OCI-LY7 (cell line): ENCODE measurements at regions not wholly inside any gene's neighbourhood (a gene's known extent, or its start where the extent isn't known, plus 50 kb on each side); places are given as distances from the start of the nearest gene placed in this dataset.

Source experiments
- BruUV-seq: library from RNA; stranded (reverse); fragments of 400-500 nt; replicated peaks from 2 replicates; lab custom pipeline; 2021; lab: Mats Ljungman, UMichigan
- CTCF ChIA-PET: fragments of 300-600 bp; sonication (Branson Sonifier 250); formaldehyde crosslinking; loops from one replicate; lab custom pipeline; 2022; ENCODE audit warnings: antibody characterized with exemption; ENCODE audit not compliant: unreplicated experiment; lab: Charles Lee
- POLR2A ChIA-PET: fragments of 300-600 bp; sonication (Branson Sonifier 250); formaldehyde crosslinking; loops from one replicate; lab custom pipeline; 2022; ENCODE audit warnings: antibody characterized with exemption; lab: Charles Lee
- DNase-seq: peaks from one replicate; pipeline ENCODE4 v3.0.0-alpha.2; 2015; ENCODE audit warnings: low spot score
- H2AFZ ChIP-seq: fragments of 200-600 bp; sonication (generic), shearing (Covaris generic); 2 replicates; pipeline ENCODE4 v1.6.1; 2014; ENCODE audit warnings: mild to moderate bottlenecking, antibody characterized with exemption, low read length, moderate library complexity
- H3K27ac ChIP-seq: fragments of 200-600 bp; sonication (generic); 2 replicates; pipeline ENCODE4 v1.5.1; 2014; ENCODE audit warnings: mixed run types, low read depth, mild to moderate bottlenecking, moderate library complexity, low read length, inconsistent platforms; ENCODE audit not compliant: poor library complexity, severe bottlenecking
- H3K36me3 ChIP-seq: fragments of 200-600 bp; sonication (generic); 2 replicates; pipeline ENCODE4 v1.6.1; 2014; ENCODE audit warnings: mild to moderate bottlenecking, antibody characterized with exemption, low read length, moderate library complexity, mixed read lengths; ENCODE audit not compliant: insufficient read depth
- H3K4me1 ChIP-seq: fragments of 200-600 bp; sonication (generic); 2 replicates; pipeline ENCODE4 v1.5.1; 2014; ENCODE audit warnings: mild to moderate bottlenecking, low read length; ENCODE audit not compliant: insufficient read depth, poor library complexity, severe bottlenecking
- H3K4me2 ChIP-seq: fragments of 200-600 bp; sonication (generic); 2 replicates; pipeline ENCODE4 v1.6.1; 2014; ENCODE audit warnings: mild to moderate bottlenecking, low read length
- H3K4me3 ChIP-seq: fragments of 200-600 bp; sonication (generic); 2 replicates; pipeline ENCODE4 v1.5.1; 2014; ENCODE audit warnings: mild to moderate bottlenecking, low read depth, low read length; ENCODE audit not compliant: poor library complexity, severe bottlenecking
- H3K79me2 ChIP-seq: fragments of 200-600 bp; sonication (generic); 2 replicates; pipeline ENCODE4 v1.6.1; 2016; ENCODE audit warnings: low read depth, mild to moderate bottlenecking, low read length, moderate library complexity, mixed read lengths; ENCODE audit not compliant: insufficient read depth
- H3K9me2 ChIP-seq: fragments of 200-600 bp; sonication (generic); 2 replicates; pipeline ENCODE4 v1.6.1; 2016; ENCODE audit warnings: mild to moderate bottlenecking, low read length, mixed read lengths; ENCODE audit not compliant: insufficient read depth
- H3K9me3 ChIP-seq: fragments of 200-600 bp; sonication (generic); 2 replicates; pipeline ENCODE4 v1.6.1; 2014; ENCODE audit warnings: mild to moderate bottlenecking, mixed run types, low read length, mixed read lengths
- H4K20me1 ChIP-seq: fragments of 200-600 bp; sonication (generic); 2 replicates; pipeline ENCODE4 v1.6.1; 2014; ENCODE audit warnings: mild to moderate bottlenecking, antibody characterized with exemption, low read length, moderate library complexity, mixed read lengths; ENCODE audit not compliant: insufficient read depth
- CTCF ChIP-seq: fragments of 200-600 bp; sonication (generic); conservative IDR thresholded peaks from 2 replicates; pipeline ENCODE4 v1.5.1; 2014; ENCODE audit warnings: mild to moderate bottlenecking, antibody characterized with exemption, low read length, moderate library complexity, mixed read lengths
- EZH2phosphoT487 ChIP-seq: fragments of 200-600 bp; sonication (generic); IDR thresholded peaks from 2 replicates; pipeline ENCODE4 v1.6.1; 2018; ENCODE audit warnings: low read depth, borderline replicate concordance, mild to moderate bottlenecking, mixed run types, antibody characterized with exemption, low read length, moderate library complexity, mixed read lengths
- intact Hi-C: fragments of 100-400 bp; cut with micrococcal nuclease; formaldehyde crosslinking; loops from one replicate; pipeline ENCODE4 v1.10.0; 2022; ENCODE audit not compliant: unreplicated experiment

DNA sequence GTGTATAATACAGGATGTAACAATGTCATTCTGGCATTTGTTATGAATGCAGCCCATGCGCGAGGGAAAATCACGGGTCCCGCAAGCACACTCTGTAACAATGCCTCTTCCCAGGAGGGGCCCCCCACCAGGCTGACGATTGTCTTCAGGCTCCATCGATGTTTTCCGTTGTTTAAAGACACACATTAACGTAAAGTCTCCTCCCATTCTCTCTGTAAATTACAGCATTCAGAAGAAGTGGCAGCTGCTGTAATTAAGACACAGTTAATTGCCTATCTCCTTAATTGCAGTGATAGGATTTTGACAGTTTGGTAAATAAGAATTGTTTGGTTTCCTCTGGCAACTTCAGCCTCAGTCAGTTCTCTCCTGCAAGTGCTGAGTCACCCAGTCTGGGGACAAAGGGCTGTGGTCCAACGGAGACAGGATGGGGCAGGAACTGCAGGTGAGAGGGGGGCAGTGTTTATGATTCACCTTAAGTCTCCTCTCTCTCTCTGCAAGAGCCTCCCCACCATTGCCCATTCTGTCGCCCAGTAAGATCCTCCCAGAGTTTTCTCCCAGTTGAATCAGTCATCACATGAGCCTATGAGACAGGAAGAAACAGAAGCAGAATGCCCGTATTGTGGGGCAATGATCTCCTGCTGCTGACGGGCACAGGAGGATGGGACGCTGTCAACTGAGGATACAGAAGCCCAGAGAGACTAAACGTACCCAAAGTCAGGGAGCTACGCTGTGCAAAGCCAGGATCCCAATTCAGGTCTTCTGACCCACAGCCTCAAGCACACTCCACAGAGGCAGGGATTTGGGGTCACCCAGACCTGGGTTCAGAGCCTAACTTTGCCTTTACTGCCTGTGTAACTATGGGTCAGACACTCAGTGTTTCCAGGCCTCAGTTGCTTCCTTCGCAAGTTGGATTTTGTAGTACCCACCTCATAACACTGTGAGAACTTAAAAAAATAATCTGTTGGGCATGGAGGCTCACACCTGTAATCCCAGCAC, 110.0 kb downstream of the ADSS2 start:
- Histone ChIP-seq H3K4me2 (no peak overlapping the region), H2AFZ (no peak overlapping the region), H3K4me3 (no peak overlapping the region), H3K9me3 (no peaks in the 10 kb centered on the region), H3K4me1 (no peaks in the 10 kb centered on the region), H3K79me2 (no peaks in the 10 kb centered on the region), H4K20me1 (no peaks in the 10 kb centered on the region), H3K9me2 (no peaks in the 10 kb centered on the region), H3K27ac (no peak overlapping the region), H3K36me3 (no peaks in the 10 kb centered on the region)
- no TSS peak for BruUV-seq
- CTCF ChIA-PET, result no interaction called here
- intact Hi-C loops, result no loop called here
- no peak for TF ChIP-seq CTCF
- no peak for TF ChIP-seq EZH2phosphoT487
- no peak for DNase-seq
- POLR2A ChIA-PET, result interaction anchor here (0.7 kb wide), 1 partner anchor 816 kb away, joined by 3 read pairs; no protein-coding TSS in a partner anchor

DNA sequence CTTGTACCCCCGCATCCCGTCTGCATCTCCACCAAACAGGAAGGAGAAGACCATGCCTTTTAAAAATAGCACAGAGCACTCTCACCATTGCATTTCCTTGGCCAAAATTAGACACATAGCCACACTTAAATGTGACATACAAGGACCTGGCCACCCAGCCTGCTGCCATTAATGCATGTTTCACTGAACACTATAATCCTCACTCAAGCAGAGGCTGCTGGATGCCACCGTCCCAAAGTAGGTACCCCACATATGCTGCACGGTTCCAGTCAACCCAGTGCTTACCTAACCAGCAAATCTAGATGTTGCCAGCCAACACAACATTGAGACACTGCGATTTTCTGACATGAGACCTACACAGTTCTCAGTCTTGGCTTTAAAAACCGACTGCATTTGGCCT, 107.7 kb downstream of the ADSS2 start:
- ChIA-PET CTCF (no interaction called here), POLR2A (interaction anchor here (0.6 kb wide), 1 partner anchor 320 kb away, joined by 3 read pairs; no protein-coding TSS in a partner anchor)
- H3K9me2 ChIP-seq, result no peaks in the 10 kb centered on the region
- H3K27ac ChIP-seq, result no peak overlapping the region
- intact Hi-C loops, result no loop called here
- TF ChIP-seq CTCF (no peak), EZH2phosphoT487 (no peak)
- no peak overlapping the region for H3K4me2 ChIP-seq
- no peak overlapping the region for H3K4me3 ChIP-seq
- BruUV-seq, result no TSS peak
- no peak for DNase-seq
- no peaks in the 10 kb centered on the region for H3K79me2 ChIP-seq
- no peak overlapping the region for H2AFZ ChIP-seq
- no peaks in the 10 kb centered on the region for H3K36me3 ChIP-seq
- no peaks in the 10 kb centered on the region for H3K4me1 ChIP-seq
- H3K9me3 ChIP-seq, result no peaks in the 10 kb centered on the region
- H4K20me1 ChIP-seq, result no peaks in the 10 kb centered on the region
